Vagina (tissue), 2 donors: ENCODE measurements at regions not wholly inside any gene's neighbourhood (a gene's known extent, or its start where the extent isn't known, plus 50 kb on each side); places are given as distances from the start of the nearest gene placed in this dataset.

ENCODE experiments used
- DNase-seq, 2 donors: peaks; one replicate each; pipeline ENCODE4 v3.0.0-alpha.2; 2017; ENCODE audit errors: extremely low spot score in 2 of 2
- H3K27ac ChIP-seq: fragments of 200-600 bp; sonication (generic); one replicate; pipeline ENCODE4 v1.5.1; 2019
- H3K27me3 ChIP-seq: fragments of 200-600 bp; sonication (generic); one replicate; pipeline ENCODE4 v1.5.1; 2019
- H3K36me3 ChIP-seq, 2 donors: fragments of 200-600 bp; sonication (generic); one replicate each; pipeline ENCODE4 v1.5.1; 2017 to 2019
- H3K4me1 ChIP-seq: fragments of 200-600 bp; sonication (generic); one replicate; pipeline ENCODE4 v1.5.1; 2019
- H3K4me3 ChIP-seq, 2 donors: fragments of 200-600 bp; sonication (generic); 1 replicate in 1 of 2; 2 replicates in 1 of 2; pipeline ENCODE4 v1.5.1; 2016 to 2019
- H3K9me3 ChIP-seq: fragments of 200-600 bp; sonication (generic); one replicate; pipeline ENCODE4 v1.5.1; 2019
- CTCF ChIP-seq, 3 experiments: fragments of 450-650 bp in 2 of 3; fragments of 200-600 bp in 1 of 3; sonication (generic) in 1 of 3; IDR thresholded peaks; one replicate each; pipeline ENCODE4 v1.5.1; 2017 to 2019; ENCODE audit warnings: antibody characterized with exemption in 3 of 3, mild to moderate bottlenecking in 2 of 3, moderate library complexity in 2 of 3
- POLR2A ChIP-seq, 2 donors: fragments of 450-650 bp; IDR thresholded peaks; one replicate each; pipeline ENCODE4 v1.6.1; 2017; ENCODE audit warnings: antibody characterized with exemption in 2 of 2, mild to moderate bottlenecking in 2 of 2, moderate library complexity in 2 of 2
- POLR2AphosphoS5 ChIP-seq, 2 donors: sonication (generic); formaldehyde crosslinking; IDR thresholded peaks; one replicate each; pipeline ENCODE4 v1.9.0; 2017; ENCODE audit warnings: antibody characterized with exemption in 2 of 2, mild to moderate bottlenecking in 2 of 2, low read depth in 1 of 2; ENCODE audit not compliant: insufficient read depth in 1 of 2
- intact Hi-C: fragments of 100-400 bp; cut with DNase I; formaldehyde crosslinking; loops from one replicate; pipeline ENCODE4 v1.15.1; 2023

GRCh38 chr5:103808464-103809106, 246.0 kb upstream of the NUDT12 start:
- TF ChIP-seq CTCF (IDR thresholded peaks at IDR 0.05): peak in 1 of 3 experiments; percentile 23
- TF ChIP-seq POLR2AphosphoS5 (IDR thresholded peaks at IDR 0.05; ENCODE audit: insufficient read depth in 1 of 2, low read depth in 1 of 2): no peak
- no peak for TF ChIP-seq POLR2A (IDR thresholded peaks at IDR 0.05)

GRCh38 chr5:103804711-103805110, 242.1 kb upstream of the NUDT12 start:
- H3K4me3 ChIP-seq: no peak overlapping the region
- no peaks in the 10 kb centered on the region for H3K36me3 ChIP-seq
- no peaks in the 10 kb centered on the region for H3K9me3 ChIP-seq
- H3K4me1 ChIP-seq: no peaks in the 10 kb centered on the region
- intact Hi-C loops: loop anchor here (5.0 kb wide), 1 partner anchor 422 kb away; no protein-coding TSS in a partner anchor
- TF ChIP-seq CTCF (IDR thresholded peaks at IDR 0.05): no peak
- H3K27me3 ChIP-seq: no peaks in the 10 kb centered on the region
- no peak overlapping the region for H3K27ac ChIP-seq
- no peak for DNase-seq

More at GRCh38 chr5:103808464-103809106, 246.0 kb upstream of the NUDT12 start:
- no peaks in the 10 kb centered on the region for H3K27me3 ChIP-seq
- no peak for DNase-seq
- no peak overlapping the region for H3K4me3 ChIP-seq
- no peaks in the 10 kb centered on the region for H3K4me1 ChIP-seq
- H3K36me3 ChIP-seq: no peaks in the 10 kb centered on the region
- intact Hi-C loops: loop anchor here (5.0 kb wide), 1 partner anchor 426 kb away; no protein-coding TSS in a partner anchor
- no peak overlapping the region for H3K27ac ChIP-seq
- no peaks in the 10 kb centered on the region for H3K9me3 ChIP-seq

- TF ChIP-seq CTCF (IDR thresholded peaks at IDR 0.05) (no peak), POLR2A (IDR thresholded peaks at IDR 0.05) (no peak), POLR2AphosphoS5 (IDR thresholded peaks at IDR 0.05; ENCODE audit: insufficient read depth in 1 of 2, low read depth in 1 of 2) (no peak)
- Histone ChIP-seq H3K4me3 (no peak overlapping the region), H3K27ac (no peak overlapping the region), H3K27me3 (no peaks in the 10 kb centered on the region), H3K4me1 (no peaks in the 10 kb centered on the region), H3K36me3 (no peaks in the 10 kb centered on the region), H3K9me3 (no peaks in the 10 kb centered on the region)
- DNase-seq: no peak
- intact Hi-C loops: no loop called here
Measured at GRCh38 chr5:103801681-103802080, 239.1 kb upstream of the NUDT12 start.

GRCh38 chr5:103800741-103801495, 238.3 kb upstream of the NUDT12 start:
- TF ChIP-seq POLR2A (IDR thresholded peaks at IDR 0.05): no peak
- no peak for TF ChIP-seq POLR2AphosphoS5 (IDR thresholded peaks at IDR 0.05; ENCODE audit: insufficient read depth in 1 of 2, low read depth in 1 of 2)
- TF ChIP-seq CTCF (IDR thresholded peaks at IDR 0.05): no peak
- Histone ChIP-seq H3K4me3 (no peak overlapping the region), H3K36me3 (no peaks in the 10 kb centered on the region), H3K4me1 (no peaks in the 10 kb centered on the region), H3K27ac (no peak overlapping the region), H3K27me3 (no peaks in the 10 kb centered on the region), H3K9me3 (no peaks in the 10 kb centered on the region)
- no peak for DNase-seq
- intact Hi-C loops: no loop called here

GRCh38 chr5:103793595-103794182, 231.1 kb upstream of the NUDT12 start:
- DNase-seq: no peak
- no peaks in the 10 kb centered on the region for H3K36me3 ChIP-seq
- no peaks in the 10 kb centered on the region for H3K27me3 ChIP-seq
- TF ChIP-seq POLR2AphosphoS5 (IDR thresholded peaks at IDR 0.05; ENCODE audit: insufficient read depth in 1 of 2, low read depth in 1 of 2): no peak
- TF ChIP-seq CTCF (IDR thresholded peaks at IDR 0.05): no peak
- TF ChIP-seq POLR2A (IDR thresholded peaks at IDR 0.05): no peak
- no peak overlapping the region for H3K4me3 ChIP-seq
- H3K27ac ChIP-seq: no peak overlapping the region
- no peaks in the 10 kb centered on the region for H3K9me3 ChIP-seq
- intact Hi-C loops: no loop called here
- H3K4me1 ChIP-seq: no peaks in the 10 kb centered on the region
